SK-N-SH (cell line): ENCODE measurements at regions not wholly inside any gene's neighbourhood (a gene's known extent, or its start where the extent isn't known, plus 50 kb on each side); places are given as distances from the start of the nearest gene placed in this dataset.
"Not testable (repeated sequence)": the region's sequence is repeated elsewhere in the genome, so short reads cannot be mapped to it uniquely, and the experiment has no call there.

ENCODE experiments used
- CTCF ChIA-PET: fragments of 300-600, 350-600 bp; formaldehyde crosslinking; extraction: SDS; loops from one replicate; lab custom pipeline; 2021; lab: Yijun Ruan, JAX
- POLR2A ChIA-PET: fragments of 350-600 bp; sonication (Branson Sonifier 250); formaldehyde crosslinking; extraction: SDS; loops from one replicate; lab custom pipeline; 2020; ENCODE audit warnings: antibody characterized with exemption, inconsistent platforms; lab: Yijun Ruan, JAX
- DNase-seq: peaks from one replicate; pipeline ENCODE4 v3.0.0; 2012
- H2AFZ ChIP-seq: fragments of 200-600 bp; sonication (generic); 2 replicates; pipeline ENCODE4 v1.8.1; 2016; ENCODE audit warnings: antibody characterized with exemption, mild to moderate bottlenecking, low read depth
- H3F3A ChIP-seq: fragments of 200-600 bp; sonication (generic); replicated peaks from 2 replicates; pipeline ENCODE3; 2016; ENCODE audit warnings: antibody characterized with exemption, mild to moderate bottlenecking; ENCODE audit not compliant: insufficient read depth
- H3K27ac ChIP-seq, 2 experiments: fragments of 200-500 bp in 1 of 2; fragments of 200-600 bp in 1 of 2; sonication (Bioruptor generic) in 1 of 2; sonication (generic), shearing (Covaris generic) in 1 of 2; 2 replicates each; pipeline versions ENCODE4 v1.5.1 to v1.6.1; 2014 to 2016; ENCODE audit warnings: low read depth in 2 of 2, inconsistent platforms in 1 of 2, low read length in 1 of 2, mild to moderate bottlenecking in 1 of 2, mixed read lengths in 1 of 2
- H3K27me3 ChIP-seq: fragments of 200-600 bp; sonication (generic), shearing (Covaris generic); 2 replicates; pipeline ENCODE4 v1.6.1; 2016; ENCODE audit warnings: mixed run types; ENCODE audit not compliant: insufficient read depth
- H3K36me3 ChIP-seq, 2 experiments: fragments of 200-500 bp in 1 of 2; fragments of 200-600 bp in 1 of 2; sonication (Bioruptor generic) in 1 of 2; sonication (generic) in 1 of 2; replicated peaks in 1 of 2; 2 replicates each; pipeline versions ENCODE3 to v1.5.1; 2014 to 2016; ENCODE audit warnings: low read length in 1 of 2, mild to moderate bottlenecking in 1 of 2; ENCODE audit not compliant: insufficient read depth in 2 of 2, control insufficient read depth in 1 of 2
- H3K4me1 ChIP-seq, 2 experiments: fragments of 200-500 bp in 1 of 2; fragments of 200-600 bp in 1 of 2; sonication (Bioruptor generic) in 1 of 2; sonication (generic), shearing (Covaris generic) in 1 of 2; 2 replicates each; pipeline versions ENCODE4 v1.5.1 to v1.6.1; 2014 to 2016; ENCODE audit warnings: low read depth in 1 of 2, low read length in 1 of 2, mixed run types in 1 of 2; ENCODE audit not compliant: insufficient read depth in 2 of 2, control insufficient read depth in 1 of 2
- H3K4me2 ChIP-seq: fragments of 200-600 bp; sonication (generic), shearing (Covaris generic); 2 replicates; pipeline ENCODE4 v1.6.1; 2017; ENCODE audit warnings: mixed run types
- H3K4me3 ChIP-seq, 2 experiments: fragments of 200-500 bp in 1 of 2; fragments of 200-600 bp in 1 of 2; sonication (Bioruptor generic) in 1 of 2; sonication (generic), shearing (Covaris generic) in 1 of 2; 2 replicates each; pipeline versions ENCODE4 v1.5.1 to v1.8.1; 2014 to 2016; ENCODE audit warnings: low read depth in 2 of 2, inconsistent platforms in 1 of 2, low read length in 1 of 2, mild to moderate bottlenecking in 1 of 2, mixed read lengths in 1 of 2, moderate library complexity in 1 of 2
- H3K79me2 ChIP-seq: fragments of 200-600 bp; sonication (generic); 2 replicates; pipeline ENCODE4 v1.8.1; 2017; ENCODE audit warnings: mild to moderate bottlenecking; ENCODE audit not compliant: insufficient read depth
- H3K9ac ChIP-seq: fragments of 200-600 bp; sonication (generic); 2 replicates; pipeline ENCODE4 v1.6.1; 2017; ENCODE audit warnings: mixed run types
- H3K9me2 ChIP-seq: fragments of 200-600 bp; sonication (generic); 2 replicates; pipeline ENCODE4 v1.6.1; 2017; ENCODE audit warnings: mixed run types
- H3K9me3 ChIP-seq: fragments of 200-600 bp; sonication (generic); 2 replicates; pipeline ENCODE4 v1.6.1; 2017; ENCODE audit warnings: mixed run types, mild to moderate bottlenecking, moderate library complexity
- H4K20me1 ChIP-seq: fragments of 200-600 bp; sonication (generic); 2 replicates; pipeline ENCODE4 v1.6.1; 2017; ENCODE audit warnings: mild to moderate bottlenecking, mixed run types; ENCODE audit not compliant: insufficient read depth
- ELF1 ChIP-seq: IDR thresholded peaks from 2 replicates; pipeline ENCODE4 v1.4.0; 2012
- EP300 ChIP-seq, 2 experiments: IDR thresholded peaks; 2 replicates each; pipeline versions ENCODE4 v1.4.0 to v1.6.1; 2012; ENCODE audit warnings: borderline replicate concordance in 1 of 2, low read depth in 1 of 2, low read length in 1 of 2
- FOXM1 ChIP-seq: IDR thresholded peaks from 2 replicates; pipeline ENCODE4 v1.4.0; 2012; ENCODE audit warnings: low read depth, mild to moderate bottlenecking
- MAX ChIP-seq: IDR thresholded peaks from 2 replicates; pipeline ENCODE4 v1.4.0; 2012; ENCODE audit warnings: low read depth
- NFIC ChIP-seq: IDR thresholded peaks from 2 replicates; pipeline ENCODE4 v1.4.0; 2012; ENCODE audit warnings: borderline replicate concordance
- TCF12 ChIP-seq: IDR thresholded peaks from 2 replicates; pipeline ENCODE4 v1.4.0; 2012
- TEAD4 ChIP-seq: IDR thresholded peaks from 2 replicates; pipeline ENCODE4 v1.4.0; 2012; ENCODE audit warnings: mild to moderate bottlenecking, borderline replicate concordance; ENCODE audit not compliant: insufficient read depth
- WGBS: methylation state at CpG from one replicate; pipeline ENCODE4 v1.1.6; 2017; ENCODE audit warnings: low lambda C conversion rate; 5-methylcytosine and 5-hydroxymethylcytosine counted together
- TF ChIP-seq, protein P1 (sequence below): fragments of 200-600 bp; sonication (generic); IDR thresholded peaks from 2 replicates; pipeline ENCODE4 v1.6.1; 2017; ENCODE audit warnings: antibody characterized with exemption, mild to moderate bottlenecking, moderate library complexity

DNA sequence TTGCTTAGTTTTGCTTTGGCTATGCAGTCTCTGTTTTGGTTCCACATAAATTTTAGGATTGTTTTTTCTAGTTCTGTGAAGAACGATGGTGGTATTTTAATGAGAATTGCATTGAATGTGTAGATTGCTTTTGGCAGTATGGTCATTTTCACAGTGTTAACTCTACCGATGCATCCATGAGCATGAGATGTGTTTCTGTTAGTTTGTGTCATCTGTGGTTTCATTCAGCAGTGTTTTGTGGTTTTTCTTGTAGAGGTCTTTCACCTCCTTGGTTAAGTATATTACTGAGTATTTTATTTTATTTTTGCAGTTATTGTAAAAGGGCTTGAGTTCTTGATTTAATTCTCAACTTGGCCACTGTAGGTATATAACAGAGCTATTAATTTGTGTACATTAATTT, 78.2 kb upstream of the ZNF92 start (continued):
- TF ChIP-seq, protein P1, sequence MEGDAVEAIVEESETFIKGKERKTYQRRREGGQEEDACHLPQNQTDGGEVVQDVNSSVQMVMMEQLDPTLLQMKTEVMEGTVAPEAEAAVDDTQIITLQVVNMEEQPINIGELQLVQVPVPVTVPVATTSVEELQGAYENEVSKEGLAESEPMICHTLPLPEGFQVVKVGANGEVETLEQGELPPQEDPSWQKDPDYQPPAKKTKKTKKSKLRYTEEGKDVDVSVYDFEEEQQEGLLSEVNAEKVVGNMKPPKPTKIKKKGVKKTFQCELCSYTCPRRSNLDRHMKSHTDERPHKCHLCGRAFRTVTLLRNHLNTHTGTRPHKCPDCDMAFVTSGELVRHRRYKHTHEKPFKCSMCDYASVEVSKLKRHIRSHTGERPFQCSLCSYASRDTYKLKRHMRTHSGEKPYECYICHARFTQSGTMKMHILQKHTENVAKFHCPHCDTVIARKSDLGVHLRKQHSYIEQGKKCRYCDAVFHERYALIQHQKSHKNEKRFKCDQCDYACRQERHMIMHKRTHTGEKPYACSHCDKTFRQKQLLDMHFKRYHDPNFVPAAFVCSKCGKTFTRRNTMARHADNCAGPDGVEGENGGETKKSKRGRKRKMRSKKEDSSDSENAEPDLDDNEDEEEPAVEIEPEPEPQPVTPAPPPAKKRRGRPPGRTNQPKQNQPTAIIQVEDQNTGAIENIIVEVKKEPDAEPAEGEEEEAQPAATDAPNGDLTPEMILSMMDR, result no peak
- TF ChIP-seq ELF1 (no peak), NFIC (no peak), FOXM1 (no peak), MAX (no peak), EP300 (IDR thresholded peaks at IDR 0.05; ENCODE audit: borderline replicate concordance in 1 of 2, low read depth in 1 of 2, low read length in 1 of 2) (no peak), TEAD4 (no peak)

DNA sequence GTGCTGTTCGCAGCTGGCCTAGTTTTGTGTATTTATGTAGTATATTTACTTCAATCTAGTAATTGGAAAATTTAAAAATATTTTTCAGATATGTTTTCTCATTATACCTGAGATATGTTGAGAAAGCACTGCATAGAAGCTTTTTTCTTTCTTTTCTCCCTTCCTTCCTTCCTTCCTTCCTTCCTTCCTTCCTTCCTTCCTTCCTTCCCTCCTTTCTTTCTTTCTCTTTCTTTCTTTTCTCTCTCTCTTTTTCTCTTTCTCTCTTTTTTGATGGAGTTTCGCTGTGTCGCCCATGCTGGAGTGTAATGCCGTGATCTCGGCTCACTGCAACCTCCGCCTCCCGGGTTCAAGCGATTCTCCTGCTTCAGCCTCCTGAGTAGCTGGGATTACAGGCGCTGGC, 83.3 kb upstream of the ZNF92 start:
- H3K27me3 ChIP-seq, H3K9me3 ChIP-seq, H3K9me2 ChIP-seq, H4K20me1 ChIP-seq, H3K27ac ChIP-seq, H3K4me3 ChIP-seq, H3K4me2 ChIP-seq, H3K9ac ChIP-seq, POLR2A ChIA-PET, DNase-seq, H3K4me1 ChIP-seq, H3K36me3 ChIP-seq, H3F3A ChIP-seq, H3K79me2 ChIP-seq, H2AFZ ChIP-seq: not testable (repeated sequence)
- WGBS, result 92% methylated on average over 9 of the region's 9 CpGs
- CTCF ChIA-PET, result interaction anchor here (0.9 to 1.2 kb wide), 2 partner anchors 11 to 74 kb away, joined by 3 read pairs; no protein-coding TSS in a partner anchor

DNA sequence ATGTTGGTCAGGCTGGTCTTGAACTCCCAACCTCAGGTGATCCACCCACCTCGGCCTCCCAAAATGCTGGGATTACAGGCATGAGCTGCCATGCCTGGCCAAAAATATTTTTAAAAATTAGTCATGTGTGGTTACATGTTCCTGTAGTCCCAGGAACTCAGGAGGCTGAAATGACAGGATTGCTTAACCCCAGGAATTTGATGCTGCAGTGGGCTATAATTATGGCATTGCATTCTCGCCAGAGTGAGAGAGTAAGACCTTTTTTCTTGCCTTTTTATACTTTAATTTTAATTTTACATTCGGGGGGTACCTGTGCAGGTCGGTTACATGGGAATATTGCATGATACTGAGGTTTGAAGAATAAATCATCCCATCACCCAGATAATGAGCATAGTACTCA, 86.6 kb upstream of the ZNF92 start:
- no peaks in the 10 kb centered on the region for H3K79me2 ChIP-seq
- DNase-seq, result no peak
- CTCF ChIA-PET, result interaction anchor here (0.6 to 4.1 kb wide), 6 partner anchors 11 to 760 kb away, joined by 3 to 15 read pairs (median 4); no protein-coding TSS in a partner anchor
- no peak overlapping the region for H3K9ac ChIP-seq
- no peak overlapping the region for H3K27ac ChIP-seq
- no peaks in the 10 kb centered on the region for H3K4me1 ChIP-seq
- WGBS, result 76% methylated on average over 4 of the region's 4 CpGs
- TF ChIP-seq EP300 (IDR thresholded peaks at IDR 0.05; ENCODE audit: borderline replicate concordance in 1 of 2, low read depth in 1 of 2, low read length in 1 of 2) (no peak), TCF12 (no peak), TEAD4 (no peak), FOXM1 (no peak)
- POLR2A ChIA-PET, result no interaction called here
- H2AFZ ChIP-seq, result no peak overlapping the region
- no peak overlapping the region for H3K4me2 ChIP-seq
- no peaks in the 10 kb centered on the region for H3K27me3 ChIP-seq
- H3K9me2 ChIP-seq, result no peaks in the 10 kb centered on the region
- no peak overlapping the region for H3K4me3 ChIP-seq
- H3F3A ChIP-seq, result peaks cover 3% of the 10 kb centered on the region
- H3K36me3 ChIP-seq, result no peaks in the 10 kb centered on the region
- H4K20me1 ChIP-seq, result no peaks in the 10 kb centered on the region
- H3K9me3 ChIP-seq, result no peaks in the 10 kb centered on the region
